ENCODE measurements at regions not wholly inside any gene's neighbourhood (a gene's known extent, or its start where the extent isn't known, plus 50 kb on each side); places are given as distances from the start of the nearest gene placed in this dataset.

- no peak overlapping the region for H3K27ac Mint-ChIP-seq
- H3K4me3 Mint-ChIP-seq, result no peak overlapping the region
- DNase-seq, result no peak
- H3K9me3 Mint-ChIP-seq, result no peaks in the 10 kb centered on the region
- H3K4me1 Mint-ChIP-seq, result peaks cover 46% of the 10 kb centered on the region
- TF ChIP-seq, protein P1, sequence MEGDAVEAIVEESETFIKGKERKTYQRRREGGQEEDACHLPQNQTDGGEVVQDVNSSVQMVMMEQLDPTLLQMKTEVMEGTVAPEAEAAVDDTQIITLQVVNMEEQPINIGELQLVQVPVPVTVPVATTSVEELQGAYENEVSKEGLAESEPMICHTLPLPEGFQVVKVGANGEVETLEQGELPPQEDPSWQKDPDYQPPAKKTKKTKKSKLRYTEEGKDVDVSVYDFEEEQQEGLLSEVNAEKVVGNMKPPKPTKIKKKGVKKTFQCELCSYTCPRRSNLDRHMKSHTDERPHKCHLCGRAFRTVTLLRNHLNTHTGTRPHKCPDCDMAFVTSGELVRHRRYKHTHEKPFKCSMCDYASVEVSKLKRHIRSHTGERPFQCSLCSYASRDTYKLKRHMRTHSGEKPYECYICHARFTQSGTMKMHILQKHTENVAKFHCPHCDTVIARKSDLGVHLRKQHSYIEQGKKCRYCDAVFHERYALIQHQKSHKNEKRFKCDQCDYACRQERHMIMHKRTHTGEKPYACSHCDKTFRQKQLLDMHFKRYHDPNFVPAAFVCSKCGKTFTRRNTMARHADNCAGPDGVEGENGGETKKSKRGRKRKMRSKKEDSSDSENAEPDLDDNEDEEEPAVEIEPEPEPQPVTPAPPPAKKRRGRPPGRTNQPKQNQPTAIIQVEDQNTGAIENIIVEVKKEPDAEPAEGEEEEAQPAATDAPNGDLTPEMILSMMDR (IDR thresholded peaks at IDR 0.05), result no peak
- H3K27me3 Mint-ChIP-seq (ENCODE audit: low read depth, poor library complexity), result no peaks in the 10 kb centered on the region
- no peaks in the 10 kb centered on the region for H3K36me3 Mint-ChIP-seq (ENCODE audit: low read depth)
Measured at GRCh38 chr2:133753665-133754064, 185.4 kb upstream of the NCKAP5 start.

GRCh38 chr2:133755480-133756300, 187.4 kb upstream of the NCKAP5 start:
- no peak for DNase-seq
- no peak overlapping the region for H3K4me3 Mint-ChIP-seq
- TF ChIP-seq, protein P1 (IDR thresholded peaks at IDR 0.05), result no peak
- no peaks in the 10 kb centered on the region for H3K27me3 Mint-ChIP-seq (ENCODE audit: low read depth, poor library complexity)
- H3K36me3 Mint-ChIP-seq (ENCODE audit: low read depth), result no peaks in the 10 kb centered on the region
- H3K27ac Mint-ChIP-seq, result peak overlapping the region; percentile 96
- H3K4me1 Mint-ChIP-seq, result peaks cover 44% of the 10 kb centered on the region
- H3K9me3 Mint-ChIP-seq, result no peaks in the 10 kb centered on the region

GRCh38 chr2:133756833-133757232, 188.6 kb upstream of the NCKAP5 start:
- Mint-ChIP-seq H3K9me3 (peaks cover 2% of the 10 kb centered on the region), H3K27ac (peak overlapping the region; percentile 96), H3K4me1 (peaks cover 45% of the 10 kb centered on the region), H3K4me3 (no peak overlapping the region), H3K36me3 (ENCODE audit: low read depth) (no peaks in the 10 kb centered on the region), H3K27me3 (ENCODE audit: low read depth, poor library complexity) (no peaks in the 10 kb centered on the region)
- TF ChIP-seq, protein P1 (IDR thresholded peaks at IDR 0.05), result no peak
- DNase-seq, result no peak

DNA sequence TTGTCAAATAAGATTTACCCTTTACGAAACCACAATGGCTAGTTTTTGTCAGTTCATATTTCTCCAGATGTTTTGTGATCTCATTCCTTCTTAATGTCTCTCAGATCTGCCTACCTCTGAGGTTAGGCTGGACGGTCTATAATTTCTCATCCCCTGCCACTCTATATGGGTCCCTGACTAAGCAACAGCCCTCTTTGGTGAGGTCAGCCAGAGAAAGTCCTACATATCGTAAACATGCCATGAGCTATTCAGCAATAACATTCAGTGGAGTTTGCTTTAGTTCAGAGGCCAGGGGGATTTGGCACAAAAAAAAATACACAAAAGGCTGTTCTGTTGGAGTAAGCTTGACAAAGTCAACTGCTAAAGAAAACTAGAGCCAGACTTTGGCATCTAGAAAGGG, 192.1 kb upstream of the NCKAP5 start:
- TF ChIP-seq, protein P1 (IDR thresholded peaks at IDR 0.05), result no peak
- H3K27me3 Mint-ChIP-seq (ENCODE audit: low read depth, poor library complexity), result no peaks in the 10 kb centered on the region
- DNase-seq, result no peak
- peaks cover 22% of the 10 kb centered on the region for H3K9me3 Mint-ChIP-seq
- no peak overlapping the region for H3K4me3 Mint-ChIP-seq
- H3K4me1 Mint-ChIP-seq, result peaks cover 45% of the 10 kb centered on the region
- H3K27ac Mint-ChIP-seq, result peak overlapping the region; percentile 94
- peaks cover 12% of the 10 kb centered on the region for H3K36me3 Mint-ChIP-seq (ENCODE audit: low read depth)

DNA sequence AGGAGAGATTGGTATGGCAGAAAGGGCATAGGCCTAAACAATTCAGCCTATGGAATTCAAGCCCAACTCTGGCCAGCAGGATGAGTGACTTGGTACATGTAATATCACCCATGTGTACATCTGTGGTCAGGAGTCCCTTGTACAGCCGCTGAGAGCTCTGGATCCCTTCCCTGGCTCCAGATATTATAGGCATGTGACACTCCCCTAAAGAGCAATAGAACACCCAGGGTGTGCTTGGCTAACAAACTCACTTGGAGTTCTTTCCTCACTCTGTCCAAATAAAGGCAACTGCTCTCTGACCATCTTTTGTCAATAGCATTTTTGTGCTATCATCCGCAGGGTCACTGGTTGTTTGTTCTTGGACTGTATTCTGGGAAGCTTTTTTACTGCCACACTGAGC, 197.4 kb upstream of the NCKAP5 start:
- H3K4me1 Mint-ChIP-seq, result peaks cover 6% of the 10 kb centered on the region
- DNase-seq, result no peak
- peaks cover 22% of the 10 kb centered on the region for H3K9me3 Mint-ChIP-seq
- H3K36me3 Mint-ChIP-seq (ENCODE audit: low read depth), result peaks cover 12% of the 10 kb centered on the region
- H3K27me3 Mint-ChIP-seq (ENCODE audit: low read depth, poor library complexity), result peaks cover 7% of the 10 kb centered on the region
- H3K4me3 Mint-ChIP-seq, result no peak overlapping the region
- peak overlapping the region; percentile 31 for H3K27ac Mint-ChIP-seq
- TF ChIP-seq, protein P1 (IDR thresholded peaks at IDR 0.05), result no peak
